ENCODE measurements at regions not wholly inside any gene's neighbourhood (a gene's known extent, or its start where the extent isn't known, plus 50 kb on each side); places are given as distances from the start of the nearest gene placed in this dataset.
A peak's percentile ranks its signal among the peaks of the same experiment; 100 is the strongest.

- TF ChIP-seq, protein P1, sequence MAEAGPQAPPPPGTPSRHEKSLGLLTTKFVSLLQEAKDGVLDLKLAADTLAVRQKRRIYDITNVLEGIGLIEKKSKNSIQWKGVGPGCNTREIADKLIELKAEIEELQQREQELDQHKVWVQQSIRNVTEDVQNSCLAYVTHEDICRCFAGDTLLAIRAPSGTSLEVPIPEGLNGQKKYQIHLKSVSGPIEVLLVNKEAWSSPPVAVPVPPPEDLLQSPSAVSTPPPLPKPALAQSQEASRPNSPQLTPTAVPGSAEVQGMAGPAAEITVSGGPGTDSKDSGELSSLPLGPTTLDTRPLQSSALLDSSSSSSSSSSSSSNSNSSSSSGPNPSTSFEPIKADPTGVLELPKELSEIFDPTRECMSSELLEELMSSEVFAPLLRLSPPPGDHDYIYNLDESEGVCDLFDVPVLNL (CRISPR knock-in tag; IDR thresholded peaks at IDR 0.05; ENCODE audit: low read depth): no peak
- TF ChIP-seq, protein P2, sequence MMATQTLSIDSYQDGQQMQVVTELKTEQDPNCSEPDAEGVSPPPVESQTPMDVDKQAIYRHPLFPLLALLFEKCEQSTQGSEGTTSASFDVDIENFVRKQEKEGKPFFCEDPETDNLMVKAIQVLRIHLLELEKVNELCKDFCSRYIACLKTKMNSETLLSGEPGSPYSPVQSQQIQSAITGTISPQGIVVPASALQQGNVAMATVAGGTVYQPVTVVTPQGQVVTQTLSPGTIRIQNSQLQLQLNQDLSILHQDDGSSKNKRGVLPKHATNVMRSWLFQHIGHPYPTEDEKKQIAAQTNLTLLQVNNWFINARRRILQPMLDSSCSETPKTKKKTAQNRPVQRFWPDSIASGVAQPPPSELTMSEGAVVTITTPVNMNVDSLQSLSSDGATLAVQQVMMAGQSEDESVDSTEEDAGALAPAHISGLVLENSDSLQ (IDR thresholded peaks at IDR 0.05): peak; percentile 95
- no peak for TF ChIP-seq NCOA6 (IDR thresholded peaks at IDR 0.05)
- TF ChIP-seq, protein P3, sequence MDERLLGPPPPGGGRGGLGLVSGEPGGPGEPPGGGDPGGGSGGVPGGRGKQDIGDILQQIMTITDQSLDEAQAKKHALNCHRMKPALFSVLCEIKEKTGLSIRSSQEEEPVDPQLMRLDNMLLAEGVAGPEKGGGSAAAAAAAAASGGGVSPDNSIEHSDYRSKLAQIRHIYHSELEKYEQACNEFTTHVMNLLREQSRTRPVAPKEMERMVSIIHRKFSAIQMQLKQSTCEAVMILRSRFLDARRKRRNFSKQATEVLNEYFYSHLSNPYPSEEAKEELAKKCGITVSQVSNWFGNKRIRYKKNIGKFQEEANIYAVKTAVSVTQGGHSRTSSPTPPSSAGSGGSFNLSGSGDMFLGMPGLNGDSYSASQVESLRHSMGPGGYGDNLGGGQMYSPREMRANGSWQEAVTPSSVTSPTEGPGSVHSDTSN (CRISPR knock-in tag; IDR thresholded peaks at IDR 0.05; ENCODE audit: low read depth): no peak
- TF ChIP-seq, protein P3 (tag; conservative IDR thresholded peaks at IDR 0.05; ENCODE audit: low read depth): peak; percentile 90
- TF ChIP-seq, protein P4, sequence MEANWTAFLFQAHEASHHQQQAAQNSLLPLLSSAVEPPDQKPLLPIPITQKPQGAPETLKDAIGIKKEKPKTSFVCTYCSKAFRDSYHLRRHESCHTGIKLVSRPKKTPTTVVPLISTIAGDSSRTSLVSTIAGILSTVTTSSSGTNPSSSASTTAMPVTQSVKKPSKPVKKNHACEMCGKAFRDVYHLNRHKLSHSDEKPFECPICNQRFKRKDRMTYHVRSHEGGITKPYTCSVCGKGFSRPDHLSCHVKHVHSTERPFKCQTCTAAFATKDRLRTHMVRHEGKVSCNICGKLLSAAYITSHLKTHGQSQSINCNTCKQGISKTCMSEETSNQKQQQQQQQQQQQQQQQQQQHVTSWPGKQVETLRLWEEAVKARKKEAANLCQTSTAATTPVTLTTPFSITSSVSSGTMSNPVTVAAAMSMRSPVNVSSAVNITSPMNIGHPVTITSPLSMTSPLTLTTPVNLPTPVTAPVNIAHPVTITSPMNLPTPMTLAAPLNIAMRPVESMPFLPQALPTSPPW (CRISPR knock-in tag; IDR thresholded peaks at IDR 0.05): peak; percentile 67
- TF ChIP-seq ZBTB8A (IDR thresholded peaks at IDR 0.05; ENCODE audit: partially characterized antibody): no peak
- TF ChIP-seq ZNF583 (CRISPR knock-in tag; IDR thresholded peaks at IDR 0.05): no peak
- no peak for TF ChIP-seq SMAD3 (CRISPR knock-in tag; conservative IDR thresholded peaks at IDR 0.05)
- no peak for TF ChIP-seq TEAD2 (tag; IDR thresholded peaks at IDR 0.05)
- no peak for TF ChIP-seq BMI1 (IDR thresholded peaks at IDR 0.05; ENCODE audit: low read length)
- TF ChIP-seq ZBED1 (IDR thresholded peaks at IDR 0.05): peak; percentile 62; the same call in 1 of the 2 replicates
- peak; percentile 92 for TF ChIP-seq SMARCE1 (IDR thresholded peaks at IDR 0.05)
- peak; percentile 95 for TF ChIP-seq MAX (CRISPR knock-in tag; IDR thresholded peaks at IDR 0.05)
- TF ChIP-seq HDGF (IDR thresholded peaks at IDR 0.05): no peak
- TF ChIP-seq RBM15 (IDR thresholded peaks at IDR 0.05; ENCODE audit: insufficient read depth, low read length): no peak
- TF ChIP-seq NCOA4 (IDR thresholded peaks at IDR 0.05; ENCODE audit: partially characterized antibody): no peak
- TF ChIP-seq TRIM28 (IDR thresholded peaks at IDR 0.05): 0 out of 2 replicates have a peak, but pooled peaks have one; percentile 70
- TF ChIP-seq, protein P5, sequence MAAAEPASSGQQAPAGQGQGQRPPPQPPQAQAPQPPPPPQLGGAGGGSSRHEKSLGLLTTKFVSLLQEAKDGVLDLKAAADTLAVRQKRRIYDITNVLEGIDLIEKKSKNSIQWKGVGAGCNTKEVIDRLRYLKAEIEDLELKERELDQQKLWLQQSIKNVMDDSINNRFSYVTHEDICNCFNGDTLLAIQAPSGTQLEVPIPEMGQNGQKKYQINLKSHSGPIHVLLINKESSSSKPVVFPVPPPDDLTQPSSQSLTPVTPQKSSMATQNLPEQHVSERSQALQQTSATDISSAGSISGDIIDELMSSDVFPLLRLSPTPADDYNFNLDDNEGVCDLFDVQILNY (CRISPR knock-in tag; IDR thresholded peaks at IDR 0.05): no peak
Observed at GRCh38 chr11:62025487-62026105, 58.2 kb upstream of the FTH1 start (continued).
